ENCODE measurements at regions not wholly inside any gene's neighbourhood (a gene's known extent, or its start where the extent isn't known, plus 50 kb on each side); places are given as distances from the start of the nearest gene placed in this dataset.

GRCh38 chr19:8904597-8904996 is 72.4 kb downstream of the MBD3L1 start:
- no peak for DNase-seq (ENCODE audit: low spot score)
- Mint-ChIP-seq H3K9me3 (ENCODE audit: low read depth) (peaks cover 23% of the 10 kb centered on the region), H3K36me3 (ENCODE audit: low read depth) (no peaks in the 10 kb centered on the region), H3K4me1 (ENCODE audit: low read depth) (no peaks in the 10 kb centered on the region), H3K27me3 (ENCODE audit: low read depth) (no peaks in the 10 kb centered on the region), H3K4me3 (ENCODE audit: unreplicated experiment) (no peak overlapping the region), H3K27ac (ENCODE audit: unreplicated experiment) (no peak overlapping the region)
- TF ChIP-seq CTCF (IDR thresholded peaks at IDR 0.05): no peak

- Mint-ChIP-seq H3K4me3 (ENCODE audit: unreplicated experiment) (no peak overlapping the region), H3K9me3 (ENCODE audit: low read depth) (peaks cover 23% of the 10 kb centered on the region), H3K36me3 (ENCODE audit: low read depth) (no peaks in the 10 kb centered on the region), H3K27me3 (ENCODE audit: low read depth) (no peaks in the 10 kb centered on the region), H3K27ac (ENCODE audit: unreplicated experiment) (no peak overlapping the region), H3K4me1 (ENCODE audit: low read depth) (no peaks in the 10 kb centered on the region)
- DNase-seq (ENCODE audit: low spot score): no peak
- TF ChIP-seq CTCF (IDR thresholded peaks at IDR 0.05): no peak
These were observed 73.2 kb downstream of the MBD3L1 start for GRCh38 chr19:8905342-8905741.

GRCh38 chr19:8908066-8908465 is 75.9 kb downstream of the MBD3L1 start:
- H3K4me1 Mint-ChIP-seq (ENCODE audit: low read depth): no peaks in the 10 kb centered on the region
- no peaks in the 10 kb centered on the region for H3K27me3 Mint-ChIP-seq (ENCODE audit: low read depth)
- peaks cover 23% of the 10 kb centered on the region for H3K9me3 Mint-ChIP-seq (ENCODE audit: low read depth)
- TF ChIP-seq CTCF (IDR thresholded peaks at IDR 0.05): no peak
- no peaks in the 10 kb centered on the region for H3K36me3 Mint-ChIP-seq (ENCODE audit: low read depth)
- H3K4me3 Mint-ChIP-seq (ENCODE audit: unreplicated experiment): no peak overlapping the region
- no peak for DNase-seq (ENCODE audit: low spot score)
- no peak overlapping the region for H3K27ac Mint-ChIP-seq (ENCODE audit: unreplicated experiment)

DNA sequence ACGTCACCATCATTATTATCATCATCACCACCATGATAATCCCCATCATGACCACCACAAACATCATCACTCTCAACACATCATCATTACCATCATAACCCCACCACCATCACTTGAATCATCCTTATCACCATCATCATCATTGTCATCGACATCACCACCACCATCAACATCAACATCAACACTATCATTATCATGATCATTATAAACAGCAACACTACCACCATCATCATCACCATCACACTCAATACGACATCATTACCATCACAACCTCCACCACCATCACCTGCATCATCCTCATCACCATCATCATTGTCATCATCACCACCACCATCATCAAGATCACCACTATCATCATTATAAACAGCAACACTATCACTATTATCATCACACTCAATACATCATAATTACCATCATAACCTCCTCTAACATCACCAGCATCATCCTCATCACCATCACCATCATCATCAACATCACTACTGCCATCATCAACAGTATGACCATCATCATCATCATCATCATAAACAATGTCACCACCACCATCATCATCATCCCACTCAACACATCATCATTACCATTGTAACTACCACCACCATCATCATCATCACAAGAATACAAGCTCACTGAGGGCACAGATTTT is 78.7 kb downstream of the MBD3L1 start:
- H3K4me1 Mint-ChIP-seq (ENCODE audit: low read depth): no peaks in the 10 kb centered on the region
- peaks cover 42% of the 10 kb centered on the region for H3K9me3 Mint-ChIP-seq (ENCODE audit: low read depth)
- no peak for TF ChIP-seq CTCF (IDR thresholded peaks at IDR 0.05)
- no peaks in the 10 kb centered on the region for H3K36me3 Mint-ChIP-seq (ENCODE audit: low read depth)
- DNase-seq (ENCODE audit: low spot score): no peak
- no peaks in the 10 kb centered on the region for H3K27me3 Mint-ChIP-seq (ENCODE audit: low read depth)
- no peak overlapping the region for H3K27ac Mint-ChIP-seq (ENCODE audit: unreplicated experiment)
- no peak overlapping the region for H3K4me3 Mint-ChIP-seq (ENCODE audit: unreplicated experiment)

DNA sequence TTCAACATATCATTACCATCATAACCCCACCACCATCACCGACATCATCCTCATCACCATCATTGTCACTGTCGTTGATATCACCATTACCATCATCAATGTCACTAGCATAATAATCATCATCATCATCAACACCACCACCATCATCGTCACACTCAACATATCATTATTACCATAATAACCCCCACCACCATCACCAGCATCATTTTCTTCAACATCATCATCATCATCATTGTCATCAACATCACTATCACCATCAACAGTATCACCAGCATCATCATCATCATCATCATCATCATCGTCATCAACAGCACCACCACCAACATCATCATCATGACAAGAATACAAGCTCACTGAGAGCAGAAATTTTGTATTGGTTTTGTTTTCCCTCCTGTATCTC is 83.8 kb downstream of the MBD3L1 start:
- no peak for DNase-seq (ENCODE audit: low spot score)
- TF ChIP-seq CTCF (IDR thresholded peaks at IDR 0.05): no peak
- Mint-ChIP-seq H3K36me3 (ENCODE audit: low read depth) (no peaks in the 10 kb centered on the region), H3K4me1 (ENCODE audit: low read depth) (no peaks in the 10 kb centered on the region), H3K9me3 (ENCODE audit: low read depth) (peaks cover 20% of the 10 kb centered on the region), H3K27me3 (ENCODE audit: low read depth) (no peaks in the 10 kb centered on the region), H3K4me3 (ENCODE audit: unreplicated experiment) (no peak overlapping the region), H3K27ac (ENCODE audit: unreplicated experiment) (no peak overlapping the region)
